HG03342 (cell line): ENCODE measurements at regions not wholly inside any gene's neighbourhood (a gene's known extent, or its start where the extent isn't known, plus 50 kb on each side); places are given as distances from the start of the nearest gene placed in this dataset.

Experiments
- ATAC-seq: cut with Tn5 transposase; IDR thresholded peaks from one replicate; pipeline ENCODE4 v1.9.1; 2021; ENCODE audit warnings: mild to moderate bottlenecking, moderate library complexity; ENCODE audit not compliant: unreplicated experiment

DNA sequence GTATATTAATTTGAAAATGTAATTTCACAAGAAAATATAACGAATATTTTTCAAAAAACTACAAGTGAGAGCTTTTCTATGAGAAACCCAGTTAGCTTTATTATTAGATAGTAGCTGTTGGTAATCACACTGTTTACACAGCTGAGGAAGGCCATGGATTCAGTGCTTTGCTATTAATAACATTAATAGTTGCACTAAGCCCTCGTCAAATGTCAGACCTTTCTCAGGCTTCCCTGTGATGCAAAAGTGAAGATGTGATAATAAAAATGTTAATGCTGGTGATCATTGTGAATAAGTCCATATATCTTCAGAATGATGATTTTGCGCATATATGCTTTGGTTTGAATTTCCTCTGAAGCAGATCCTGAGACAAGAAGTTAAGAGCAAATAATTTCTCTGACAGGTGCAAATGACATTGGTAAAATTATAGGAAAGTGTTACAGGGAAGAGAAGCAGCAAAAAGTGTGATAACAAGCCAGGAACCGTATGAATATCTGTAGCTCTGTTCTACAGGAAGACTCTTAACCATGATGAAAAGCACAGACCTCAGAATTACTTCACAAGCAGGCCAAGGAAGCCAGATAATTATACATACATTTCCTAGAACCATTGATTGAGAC, 56.5 kb upstream of the CNTN6 start:
- no peak for ATAC-seq

DNA sequence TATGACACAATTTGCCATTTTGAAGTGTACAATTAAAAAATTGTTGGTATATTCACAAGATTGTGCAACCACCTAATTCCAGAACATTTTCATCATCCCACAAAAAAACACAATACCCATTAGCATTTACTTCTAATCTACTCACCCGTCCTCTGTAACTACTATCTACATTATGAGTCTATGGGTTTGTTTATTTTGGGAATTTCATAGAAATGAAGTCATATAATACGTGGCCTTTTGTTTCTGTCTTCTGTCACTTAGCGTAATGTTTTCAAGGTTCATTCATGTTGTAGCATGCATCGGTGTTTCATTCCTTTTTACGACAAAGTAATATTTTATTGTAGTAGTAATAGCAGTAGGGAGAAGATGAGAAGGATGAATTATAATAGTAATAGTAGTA, 55.2 kb upstream of the CNTN6 start:
- ATAC-seq, result no peak
